B cell (primary cell): ENCODE measurements at regions not wholly inside any gene's neighbourhood (a gene's known extent, or its start where the extent isn't known, plus 50 kb on each side); places are given as distances from the start of the nearest gene placed in this dataset.

Experiments used
- ATAC-seq: fragments of 200-7000 bp; cut with Tn5 transposase; one replicate; pipeline ENCODE4 v1.10.0; 2021; ENCODE audit warnings: low read depth, mild to moderate bottlenecking, moderate number of reproducible peaks, moderate library complexity
- CTCF ChIA-PET: fragments of 350-600 bp; sonication (Branson Sonifier 250); formaldehyde crosslinking; loops from one replicate; lab custom pipeline; 2021; ENCODE audit warnings: antibody characterized with exemption, inconsistent platforms; lab: Charles Lee
- POLR2A ChIA-PET: fragments of 350-600 bp; sonication (Branson Sonifier 250); formaldehyde crosslinking; loops from one replicate; lab custom pipeline; 2021; ENCODE audit warnings: antibody characterized with exemption; lab: Charles Lee
- DNase-seq: peaks from one replicate; pipeline ENCODE4 v3.0.0; 2013
- H2AFZ ChIP-seq: 2 replicates; pipeline ENCODE4 v1.6.1; 2012; ENCODE audit warnings: mild to moderate bottlenecking, low read depth, low read length; ENCODE audit not compliant: insufficient read depth, poor library complexity, severe bottlenecking
- H3K27ac ChIP-seq, 2 donors: 1 replicate in 1 of 2; 2 replicates in 1 of 2; pipeline ENCODE4 v1.5.1; 2012 to 2013; ENCODE audit warnings: low read length in 2 of 2, mild to moderate bottlenecking in 2 of 2, moderate library complexity in 1 of 2
- H3K27me3 ChIP-seq, 4 experiments: fragments of 200-600 bp in 1 of 4; sonication (generic) in 1 of 4; replicated peaks in 1 of 4; 1 replicate in 2 of 4; 2 replicates in 2 of 4; pipeline versions ENCODE4 v1.6.1 to v1.7.0; 2013 to 2016; ENCODE audit warnings: low read length in 3 of 4, mild to moderate bottlenecking in 2 of 4, mixed read lengths in 1 of 4, moderate library complexity in 1 of 4; ENCODE audit not compliant: insufficient read depth in 4 of 4, control insufficient read depth in 3 of 4; ENCODE audit errors: control extremely low read depth in 1 of 4
- H3K36me3 ChIP-seq, 2 experiments: replicated peaks in 1 of 2; 1 replicate in 1 of 2; 2 replicates in 1 of 2; pipeline versions ENCODE4 v1.6.1 to v1.7.1; 2013; ENCODE audit warnings: low read length in 1 of 2; ENCODE audit not compliant: insufficient read depth in 2 of 2, control insufficient read depth in 1 of 2; ENCODE audit errors: control extremely low read depth in 1 of 2, extremely low read depth in 1 of 2
- H3K4me1 ChIP-seq, 2 donors: fragments of 200-600 bp in 1 of 2; sonication (generic) in 1 of 2; 1 replicate in 1 of 2; 2 replicates in 1 of 2; pipeline versions ENCODE4 v1.5.1 to v1.6.1; 2013 to 2017; ENCODE audit warnings: low read length in 2 of 2; ENCODE audit not compliant: control insufficient read depth in 2 of 2, insufficient read depth in 2 of 2
- H3K4me2 ChIP-seq: replicated peaks from 2 replicates; pipeline ENCODE3; 2012; ENCODE audit warnings: mild to moderate bottlenecking, low read depth, low read length; ENCODE audit not compliant: poor library complexity, severe bottlenecking
- H3K4me3 ChIP-seq, 5 experiments: fragments of 200-600 bp in 1 of 5; sonication (generic) in 1 of 5; 1 replicate in 3 of 5; 2 replicates in 2 of 5; pipeline versions ENCODE4 v1.5.1 to v1.7.0; 2011 to 2016; ENCODE audit warnings: low read length in 4 of 5, mild to moderate bottlenecking in 4 of 5, low read depth in 2 of 5, control low read depth in 1 of 5, moderate library complexity in 1 of 5; ENCODE audit not compliant: insufficient read depth in 1 of 5; ENCODE audit errors: control extremely low read depth in 1 of 5, extremely low read depth in 1 of 5
- H3K79me2 ChIP-seq: fragments of 200-600 bp; sonication (generic); one replicate; pipeline ENCODE4 v1.6.0; 2016; ENCODE audit warnings: low read length; ENCODE audit not compliant: control insufficient read depth, insufficient read depth
- H3K9ac ChIP-seq: fragments of 200-600 bp; sonication (generic); 2 replicates; pipeline ENCODE4 v1.6.1; 2017; ENCODE audit warnings: mild to moderate bottlenecking, low read length, moderate library complexity
- H3K9me3 ChIP-seq, 3 donors: one replicate each; pipeline versions ENCODE4 v1.6.1 to v1.7.1; 2013; ENCODE audit warnings: low read length in 2 of 3; ENCODE audit not compliant: control insufficient read depth in 2 of 3, insufficient read depth in 1 of 3; ENCODE audit errors: control extremely low read depth in 1 of 3
- H4K20me1 ChIP-seq: 2 replicates; pipeline ENCODE4 v1.6.0; 2012; ENCODE audit warnings: mild to moderate bottlenecking, low read length; ENCODE audit not compliant: insufficient read depth, control insufficient read depth, poor library complexity, severe bottlenecking
- H3K27ac Mint-ChIP-seq: one replicate; pipeline ENCODE4 v1.8.0; 2021; ENCODE audit warnings: mixed read lengths
- H3K27me3 Mint-ChIP-seq: one replicate; pipeline ENCODE4 v1.8.0; 2021; ENCODE audit warnings: mixed read lengths
- H3K4me1 Mint-ChIP-seq: one replicate; pipeline ENCODE4 v1.8.0; 2021; ENCODE audit warnings: mixed read lengths
- H3K4me3 Mint-ChIP-seq: one replicate; pipeline ENCODE4 v1.8.0; 2021; ENCODE audit warnings: mixed read lengths
- H3K9me3 Mint-ChIP-seq: one replicate; pipeline ENCODE4 v1.8.0; 2022; ENCODE audit warnings: mixed read lengths; ENCODE audit not compliant: insufficient read depth
- EZH2 ChIP-seq: IDR thresholded peaks from 2 replicates; pipeline ENCODE4 v1.6.1; 2012; ENCODE audit warnings: borderline replicate concordance, low read depth, mild to moderate bottlenecking, moderate library complexity, low read length; ENCODE audit not compliant: insufficient read depth, poor library complexity, severe bottlenecking
- WGBS: methylation state at CpG from one replicate; pipeline ENCODE4 v1.1.5; 2013; ENCODE audit warnings: missing lambda C conversion rate; ENCODE audit not compliant: insufficient coverage; 5-methylcytosine and 5-hydroxymethylcytosine counted together
- intact Hi-C: fragments of 100-400 bp; cut with micrococcal nuclease; formaldehyde crosslinking; loops from one replicate; pipeline ENCODE4 v1.10.0; 2022
- TF ChIP-seq, protein P1 (sequence below): fragments of 200-600 bp; IDR thresholded peaks from one replicate; pipeline ENCODE4 v1.8.0; 2022; ENCODE audit warnings: antibody characterized with exemption, mild to moderate bottlenecking

- no peak overlapping the region for H2AFZ ChIP-seq
- CTCF ChIA-PET, result no interaction called here
- no peaks in the 10 kb centered on the region for H3K36me3 ChIP-seq
Observed at GRCh38 chr2:84290537-84290936, 168.5 kb downstream of the SUCLG1 start.

DNA sequence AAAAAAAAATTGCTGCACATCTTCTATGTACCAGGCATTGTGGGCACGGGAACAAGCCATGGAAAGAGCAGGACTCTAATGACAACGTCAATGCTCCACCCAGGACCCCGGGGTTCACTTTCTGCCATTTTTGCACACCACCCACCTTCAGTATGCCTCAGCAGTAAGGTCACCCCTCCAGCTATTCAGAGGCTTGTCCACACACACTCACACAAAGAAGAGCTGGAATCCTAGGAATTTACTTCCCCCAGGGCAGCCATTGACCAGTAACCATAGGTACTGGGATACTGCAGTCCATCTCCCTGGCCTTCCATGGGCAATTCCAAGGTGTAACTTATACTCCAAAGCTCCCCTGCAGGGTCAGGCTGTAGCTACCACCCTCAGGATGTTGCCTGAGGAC, 170.8 kb downstream of the SUCLG1 start:
- H3K4me1 Mint-ChIP-seq, result no peaks in the 10 kb centered on the region

More at GRCh38 chr2:84290537-84290936, 168.5 kb downstream of the SUCLG1 start:
- no peak overlapping the region for H3K4me2 ChIP-seq
- POLR2A ChIA-PET, result no interaction called here
- H3K9ac ChIP-seq, result no peak overlapping the region
- no peak overlapping the region for H3K4me3 Mint-ChIP-seq
- ATAC-seq (no peak), DNase-seq (no peak)
- intact Hi-C loops, result no loop called here
- no peaks in the 10 kb centered on the region for H3K9me3 Mint-ChIP-seq
- H3K27ac ChIP-seq, result no peak overlapping the region
- H3K27ac Mint-ChIP-seq, result no peak overlapping the region
- H3K27me3 Mint-ChIP-seq, result peaks cover 3% of the 10 kb centered on the region
- no peaks in the 10 kb centered on the region for H3K27me3 ChIP-seq
- no peaks in the 10 kb centered on the region for H3K4me1 ChIP-seq
- no peaks in the 10 kb centered on the region for H3K79me2 ChIP-seq
- WGBS, result 93% methylated on average over 29 of the region's 29 CpGs
- H4K20me1 ChIP-seq, result no peaks in the 10 kb centered on the region
- TF ChIP-seq, protein P1, sequence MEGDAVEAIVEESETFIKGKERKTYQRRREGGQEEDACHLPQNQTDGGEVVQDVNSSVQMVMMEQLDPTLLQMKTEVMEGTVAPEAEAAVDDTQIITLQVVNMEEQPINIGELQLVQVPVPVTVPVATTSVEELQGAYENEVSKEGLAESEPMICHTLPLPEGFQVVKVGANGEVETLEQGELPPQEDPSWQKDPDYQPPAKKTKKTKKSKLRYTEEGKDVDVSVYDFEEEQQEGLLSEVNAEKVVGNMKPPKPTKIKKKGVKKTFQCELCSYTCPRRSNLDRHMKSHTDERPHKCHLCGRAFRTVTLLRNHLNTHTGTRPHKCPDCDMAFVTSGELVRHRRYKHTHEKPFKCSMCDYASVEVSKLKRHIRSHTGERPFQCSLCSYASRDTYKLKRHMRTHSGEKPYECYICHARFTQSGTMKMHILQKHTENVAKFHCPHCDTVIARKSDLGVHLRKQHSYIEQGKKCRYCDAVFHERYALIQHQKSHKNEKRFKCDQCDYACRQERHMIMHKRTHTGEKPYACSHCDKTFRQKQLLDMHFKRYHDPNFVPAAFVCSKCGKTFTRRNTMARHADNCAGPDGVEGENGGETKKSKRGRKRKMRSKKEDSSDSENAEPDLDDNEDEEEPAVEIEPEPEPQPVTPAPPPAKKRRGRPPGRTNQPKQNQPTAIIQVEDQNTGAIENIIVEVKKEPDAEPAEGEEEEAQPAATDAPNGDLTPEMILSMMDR, result no peak
- no peak for TF ChIP-seq EZH2
- peaks cover 0 to 6% (median 0%) of the 10 kb centered on the region in 3 donors for H3K9me3 ChIP-seq
- H3K4me1 Mint-ChIP-seq, result no peaks in the 10 kb centered on the region
- no peak overlapping the region for H3K4me3 ChIP-seq

More for the DNA sequence above, 170.8 kb downstream of the SUCLG1 start:
- peaks cover 3% of the 10 kb centered on the region for H3K27me3 Mint-ChIP-seq
- CTCF ChIA-PET, result no interaction called here
- peaks cover 0 to 6% (median 0%) of the 10 kb centered on the region in 3 donors for H3K9me3 ChIP-seq
- H3K79me2 ChIP-seq, result no peaks in the 10 kb centered on the region
- H3K27ac Mint-ChIP-seq, result no peak overlapping the region
- intact Hi-C loops, result no loop called here
- H3K4me3 Mint-ChIP-seq, result no peak overlapping the region
- H3K4me1 ChIP-seq, result no peaks in the 10 kb centered on the region
- H3K9ac ChIP-seq, result no peak overlapping the region
- TF ChIP-seq EZH2, result no peak
- TF ChIP-seq, protein P1, result no peak
- no peak overlapping the region for H3K4me3 ChIP-seq
- WGBS, result 84% methylated on average over 3 of the region's 3 CpGs
- no peak for ATAC-seq
- no peaks in the 10 kb centered on the region for H3K9me3 Mint-ChIP-seq
- H3K27me3 ChIP-seq, result no peaks in the 10 kb centered on the region
- no peaks in the 10 kb centered on the region for H4K20me1 ChIP-seq
- no peak overlapping the region for H3K4me2 ChIP-seq
- POLR2A ChIA-PET, result no interaction called here
- DNase-seq, result no peak
- no peak overlapping the region for H3K27ac ChIP-seq
- no peak overlapping the region for H2AFZ ChIP-seq
- no peaks in the 10 kb centered on the region for H3K36me3 ChIP-seq
